ENCODE measurements at regions not wholly inside any gene's neighbourhood (a gene's known extent, or its start where the extent isn't known, plus 50 kb on each side); places are given as distances from the start of the nearest gene placed in this dataset.

DNA sequence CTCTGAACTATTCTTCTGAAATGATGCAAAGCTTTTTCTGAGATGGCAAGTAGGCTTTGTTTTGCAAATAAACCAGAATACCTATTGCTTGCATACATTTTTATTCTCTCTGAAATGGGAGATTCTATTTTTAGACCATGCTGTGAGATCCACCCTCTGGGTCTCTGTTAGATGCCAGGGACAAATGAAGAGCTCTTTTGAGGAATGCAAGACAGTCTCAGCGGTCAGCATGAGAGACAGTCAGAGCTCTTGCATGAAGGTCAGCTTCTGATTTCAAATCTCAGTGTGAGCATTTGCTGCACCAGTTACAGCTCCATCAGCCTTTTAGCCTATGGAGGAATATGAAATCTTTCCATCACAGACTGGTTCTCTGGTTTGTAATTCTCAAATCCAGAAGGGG, 429.9 kb upstream of the KLF6 start:
- Histone ChIP-seq H3K9ac (ENCODE audit: low read depth in 1 of 2, low read length in 2 of 2) (no peak overlapping the region), H3K27me3 (ENCODE audit: control insufficient read depth in 4 of 4, insufficient read depth in 4 of 4, low read length in 3 of 4) (peaks cover 0 to under 1% (median 0%) of the 10 kb centered on the region in 4 donors), H3K36me3 (ENCODE audit: control insufficient read depth in 4 of 4, insufficient read depth in 3 of 4, low read depth in 1 of 4, low read length in 3 of 4) (no peaks in the 10 kb centered on the region), H3K4me3 (ENCODE audit: low read depth in 1 of 3, low read length in 3 of 3) (no peak overlapping the region), H3K9me3 (ENCODE audit: control insufficient read depth in 4 of 4, low read length in 3 of 4) (no peaks in the 10 kb centered on the region), H3K27ac (ENCODE audit: low read depth in 1 of 2, low read length in 2 of 2) (no peak overlapping the region), H3K4me1 (ENCODE audit: control insufficient read depth in 4 of 4, insufficient read depth in 4 of 4, low read length in 3 of 4) (no peaks in the 10 kb centered on the region)
- WGBS: 78% methylated on average over 1 of the region's 1 CpG
- no peak for DNase-seq (ENCODE audit: low spot score)
- TF ChIP-seq, protein P1, sequence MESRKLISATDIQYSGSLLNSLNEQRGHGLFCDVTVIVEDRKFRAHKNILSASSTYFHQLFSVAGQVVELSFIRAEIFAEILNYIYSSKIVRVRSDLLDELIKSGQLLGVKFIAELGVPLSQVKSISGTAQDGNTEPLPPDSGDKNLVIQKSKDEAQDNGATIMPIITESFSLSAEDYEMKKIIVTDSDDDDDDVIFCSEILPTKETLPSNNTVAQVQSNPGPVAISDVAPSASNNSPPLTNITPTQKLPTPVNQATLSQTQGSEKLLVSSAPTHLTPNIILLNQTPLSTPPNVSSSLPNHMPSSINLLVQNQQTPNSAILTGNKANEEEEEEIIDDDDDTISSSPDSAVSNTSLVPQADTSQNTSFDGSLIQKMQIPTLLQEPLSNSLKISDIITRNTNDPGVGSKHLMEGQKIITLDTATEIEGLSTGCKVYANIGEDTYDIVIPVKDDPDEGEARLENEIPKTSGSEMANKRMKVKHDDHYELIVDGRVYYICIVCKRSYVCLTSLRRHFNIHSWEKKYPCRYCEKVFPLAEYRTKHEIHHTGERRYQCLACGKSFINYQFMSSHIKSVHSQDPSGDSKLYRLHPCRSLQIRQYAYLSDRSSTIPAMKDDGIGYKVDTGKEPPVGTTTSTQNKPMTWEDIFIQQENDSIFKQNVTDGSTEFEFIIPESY (IDR thresholded peaks at IDR 0.05): no peak
- TF ChIP-seq RXRA (IDR thresholded peaks at IDR 0.05): no peak
- TF ChIP-seq, protein P2, sequence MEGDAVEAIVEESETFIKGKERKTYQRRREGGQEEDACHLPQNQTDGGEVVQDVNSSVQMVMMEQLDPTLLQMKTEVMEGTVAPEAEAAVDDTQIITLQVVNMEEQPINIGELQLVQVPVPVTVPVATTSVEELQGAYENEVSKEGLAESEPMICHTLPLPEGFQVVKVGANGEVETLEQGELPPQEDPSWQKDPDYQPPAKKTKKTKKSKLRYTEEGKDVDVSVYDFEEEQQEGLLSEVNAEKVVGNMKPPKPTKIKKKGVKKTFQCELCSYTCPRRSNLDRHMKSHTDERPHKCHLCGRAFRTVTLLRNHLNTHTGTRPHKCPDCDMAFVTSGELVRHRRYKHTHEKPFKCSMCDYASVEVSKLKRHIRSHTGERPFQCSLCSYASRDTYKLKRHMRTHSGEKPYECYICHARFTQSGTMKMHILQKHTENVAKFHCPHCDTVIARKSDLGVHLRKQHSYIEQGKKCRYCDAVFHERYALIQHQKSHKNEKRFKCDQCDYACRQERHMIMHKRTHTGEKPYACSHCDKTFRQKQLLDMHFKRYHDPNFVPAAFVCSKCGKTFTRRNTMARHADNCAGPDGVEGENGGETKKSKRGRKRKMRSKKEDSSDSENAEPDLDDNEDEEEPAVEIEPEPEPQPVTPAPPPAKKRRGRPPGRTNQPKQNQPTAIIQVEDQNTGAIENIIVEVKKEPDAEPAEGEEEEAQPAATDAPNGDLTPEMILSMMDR (IDR thresholded peaks at IDR 0.05; ENCODE audit: low read depth, low read length, missing input control): no peak
- TF ChIP-seq HNF4A (conservative IDR thresholded peaks at IDR 0.05): no peak
- TF ChIP-seq GABPA (IDR thresholded peaks at IDR 0.05 in 1 of 2, conservative IDR thresholded peaks at IDR 0.05 in 1 of 2): no peak
- TF ChIP-seq RAD21 (IDR thresholded peaks at IDR 0.05): no peak

DNA sequence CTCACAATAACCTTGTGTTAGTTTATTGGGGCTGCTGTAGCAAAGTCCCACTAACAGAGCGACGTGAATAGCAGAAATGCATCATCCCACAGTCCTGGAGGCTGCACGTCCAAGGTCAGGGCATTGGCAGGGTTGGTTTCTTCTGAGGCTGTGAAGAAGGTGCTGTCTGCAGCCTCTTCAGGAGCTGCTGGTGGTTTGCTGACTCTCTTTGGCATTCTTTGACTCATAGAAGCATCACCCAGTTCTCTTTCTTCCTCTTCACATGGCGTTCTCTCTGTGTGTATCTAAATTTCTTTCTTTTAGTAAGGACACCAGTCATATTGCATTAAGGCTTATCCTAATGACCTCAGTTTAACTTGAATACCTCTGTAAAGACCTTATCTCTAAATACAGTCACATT, 428.4 kb upstream of the KLF6 start:
- Histone ChIP-seq H3K9ac (ENCODE audit: low read depth in 1 of 2, low read length in 2 of 2) (no peak overlapping the region), H3K36me3 (ENCODE audit: control insufficient read depth in 4 of 4, insufficient read depth in 3 of 4, low read depth in 1 of 4, low read length in 3 of 4) (no peaks in the 10 kb centered on the region), H3K27me3 (ENCODE audit: control insufficient read depth in 4 of 4, insufficient read depth in 4 of 4, low read length in 3 of 4) (no peaks in the 10 kb centered on the region), H3K4me3 (ENCODE audit: low read depth in 1 of 3, low read length in 3 of 3) (no peak overlapping the region), H3K27ac (ENCODE audit: low read depth in 1 of 2, low read length in 2 of 2) (no peak overlapping the region), H3K4me1 (ENCODE audit: control insufficient read depth in 4 of 4, insufficient read depth in 4 of 4, low read length in 3 of 4) (no peaks in the 10 kb centered on the region), H3K9me3 (ENCODE audit: control insufficient read depth in 4 of 4, low read length in 3 of 4) (no peaks in the 10 kb centered on the region)
- WGBS: 79% methylated on average over 4 of the region's 4 CpGs
- no peak for DNase-seq (ENCODE audit: low spot score)
- no peak for TF ChIP-seq HNF4G (IDR thresholded peaks at IDR 0.05)
- TF ChIP-seq NR2F2 (IDR thresholded peaks at IDR 0.05): no peak
- TF ChIP-seq, protein P3, sequence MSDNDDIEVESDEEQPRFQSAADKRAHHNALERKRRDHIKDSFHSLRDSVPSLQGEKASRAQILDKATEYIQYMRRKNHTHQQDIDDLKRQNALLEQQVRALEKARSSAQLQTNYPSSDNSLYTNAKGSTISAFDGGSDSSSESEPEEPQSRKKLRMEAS (IDR thresholded peaks at IDR 0.05): no peak
- no peak for TF ChIP-seq HNF4A (conservative IDR thresholded peaks at IDR 0.05)
- TF ChIP-seq FOXA2 (IDR thresholded peaks at IDR 0.05): no peak
- no peak for TF ChIP-seq GABPA (IDR thresholded peaks at IDR 0.05 in 1 of 2, conservative IDR thresholded peaks at IDR 0.05 in 1 of 2)
- no peak for TF ChIP-seq YY1 (IDR thresholded peaks at IDR 0.05)
- no peak for TF ChIP-seq SP1 (IDR thresholded peaks at IDR 0.05)
- no peak for TF ChIP-seq JUND (IDR thresholded peaks at IDR 0.05)
- TF ChIP-seq, protein P2 (IDR thresholded peaks at IDR 0.05; ENCODE audit: low read depth, low read length, missing input control): no peak
- TF ChIP-seq, protein P4, sequence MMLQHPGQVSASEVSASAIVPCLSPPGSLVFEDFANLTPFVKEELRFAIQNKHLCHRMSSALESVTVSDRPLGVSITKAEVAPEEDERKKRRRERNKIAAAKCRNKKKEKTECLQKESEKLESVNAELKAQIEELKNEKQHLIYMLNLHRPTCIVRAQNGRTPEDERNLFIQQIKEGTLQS (IDR thresholded peaks at IDR 0.05): no peak
- TF ChIP-seq TAF1 (conservative IDR thresholded peaks at IDR 0.05): no peak
- TF ChIP-seq, protein P1 (IDR thresholded peaks at IDR 0.05): no peak
- no peak for TF ChIP-seq FOXA1 (IDR thresholded peaks at IDR 0.05)

Data from liver (tissue), 8 donors.